K562 (cell line): ENCODE measurements at regions not wholly inside any gene's neighbourhood (a gene's known extent, or its start where the extent isn't known, plus 50 kb on each side); places are given as distances from the start of the nearest gene placed in this dataset.

Experiments used
- MBD1 ChIP-seq: fragments of 250-450 bp; sonication (Bioruptor Pico); IDR thresholded peaks from 2 replicates; pipeline ENCODE4 v1.8.0; 2022; ENCODE audit warnings: inconsistent platforms
- MCM2 ChIP-seq: fragments of 450-650 bp; IDR thresholded peaks from 2 replicates; pipeline ENCODE4 v1.6.1; 2017; ENCODE audit warnings: low read depth, mild to moderate bottlenecking
- MYBL2 ChIP-seq, 2 experiments: fragments of 450-650 bp in 1 of 2; sonication (generic) in 1 of 2; formaldehyde crosslinking in 1 of 2; IDR thresholded peaks; 2 replicates each; pipeline versions ENCODE4 v1.6.1 to v1.8.1; 2017 to 2022; ENCODE audit warnings: borderline replicate concordance in 1 of 2, inconsistent platforms in 1 of 2, low read depth in 1 of 2, mild to moderate bottlenecking in 1 of 2, missing genetic modification reagents in 1 of 2, moderate library complexity in 1 of 2
- SMAD4 ChIP-seq: fragments of 250-450 bp; sonication (Bioruptor Pico); conservative IDR thresholded peaks from 2 replicates; pipeline ENCODE4 v1.8.0; 2021; ENCODE audit warnings: inconsistent platforms, mild to moderate bottlenecking, moderate library complexity
- SREBF2 ChIP-seq: sonication (generic); formaldehyde crosslinking; IDR thresholded peaks from 2 replicates; pipeline ENCODE4 v1.4.0; 2020; ENCODE audit warnings: mild to moderate bottlenecking, missing genetic modification reagents
- THAP7 ChIP-seq: fragments of 250-450 bp; sonication (Bioruptor Pico); IDR thresholded peaks from 2 replicates; pipeline ENCODE4 v1.5.0; 2021
- ZNF263 ChIP-seq: sonication (generic); formaldehyde crosslinking; IDR thresholded peaks from 2 replicates; pipeline ENCODE4 v1.8.0; 2022; ENCODE audit warnings: mild to moderate bottlenecking, missing genetic modification reagents, borderline replicate concordance
- ZNF318 ChIP-seq, 2 experiments: fragments of 450-650 bp; IDR thresholded peaks; 2 replicates each; pipeline ENCODE4 v1.6.1; 2016; ENCODE audit warnings: mild to moderate bottlenecking in 2 of 2, borderline replicate concordance in 1 of 2, low read depth in 1 of 2, moderate library complexity in 1 of 2
- ZNF511 ChIP-seq: sonication (generic); formaldehyde crosslinking; IDR thresholded peaks from 2 replicates; pipeline ENCODE4 v1.8.0; 2022; ENCODE audit warnings: mild to moderate bottlenecking, missing genetic modification reagents
- ZNF592 ChIP-seq: fragments of 450-650 bp; IDR thresholded peaks from 2 replicates; pipeline ENCODE4 v1.6.1; 2017; ENCODE audit warnings: antibody characterized with exemption, mild to moderate bottlenecking

GRCh38 chr21:35476621-35477395, 427.7 kb upstream of the RUNX1 start (continued):
- TF ChIP-seq MBD1 (CRISPR knock-in tag) (no peak), ZNF318 (IDR thresholded peaks at IDR 0.05; ENCODE audit: borderline replicate concordance in 1 of 2, low read depth in 1 of 2) (no peak), ZNF592 (0 out of 2 replicates have a peak, but pooled peaks have one; percentile 5), THAP7 (peak; percentile 47; the same call in 1 of the 2 replicates), MCM2 (no peak), ZNF263 (CRISPR knock-in tag) (no peak), MYBL2 (IDR thresholded peaks at IDR 0.05; ENCODE audit: low read depth) (no peak), MYBL2 (CRISPR knock-in tag; IDR thresholded peaks at IDR 0.05; ENCODE audit: borderline replicate concordance) (no peak), SMAD4 (0 out of 2 replicates have a peak, but pooled peaks have one; percentile 14), ZNF511 (CRISPR knock-in tag) (no peak), SREBF2 (CRISPR knock-in tag) (no peak)
